Right atrium auricular region (tissue), 2 donors: ENCODE measurements at regions not wholly inside any gene's neighbourhood (a gene's known extent, or its start where the extent isn't known, plus 50 kb on each side); places are given as distances from the start of the nearest gene placed in this dataset.

Source experiments
- DNase-seq: peaks from one replicate; pipeline ENCODE4 v3.0.0-alpha.2; 2019; ENCODE audit warnings: low spot score
- H3K27ac ChIP-seq, 2 donors: fragments of 200-600 bp; sonication (generic); 1 replicate in 1 of 2; 2 replicates in 1 of 2; pipeline ENCODE4 v1.5.1; 2016 to 2019
- H3K27me3 ChIP-seq, 2 donors: fragments of 200-600 bp; sonication (generic); one replicate each; pipeline versions ENCODE4 v1.5.1 to v1.6.0; 2017 to 2019
- H3K36me3 ChIP-seq: fragments of 200-600 bp; sonication (generic); one replicate; pipeline ENCODE4 v1.5.1; 2016
- H3K4me1 ChIP-seq, 2 donors: fragments of 200-600 bp; sonication (generic); one replicate each; pipeline versions ENCODE4 v1.5.1 to v1.6.0; 2017 to 2019
- H3K4me3 ChIP-seq, 2 donors: fragments of 200-600 bp; sonication (generic); 1 replicate in 1 of 2; 2 replicates in 1 of 2; pipeline ENCODE4 v1.5.1; 2017 to 2019; ENCODE audit warnings: mild to moderate bottlenecking in 1 of 2, moderate library complexity in 1 of 2
- H3K9me3 ChIP-seq, 2 donors: fragments of 200-600 bp; sonication (generic); one replicate each; pipeline ENCODE4 v1.5.1; 2019
- CTCF ChIP-seq, 2 donors: fragments of 200-600 bp; sonication (generic); IDR thresholded peaks; one replicate each; pipeline ENCODE4 v1.5.1; 2019; ENCODE audit warnings: antibody characterized with exemption in 2 of 2

GRCh38 chr7:91685544-91685943 is 195.0 kb downstream of the MTERF1 start:
- Histone ChIP-seq H3K9me3 (peaks cover 6 to 21% of the 10 kb centered on the region in 2 donors), H3K27ac (no peak overlapping the region), H3K36me3 (no peaks in the 10 kb centered on the region), H3K4me3 (no peak overlapping the region), H3K27me3 (no peaks in the 10 kb centered on the region), H3K4me1 (no peaks in the 10 kb centered on the region)
- no peak for TF ChIP-seq CTCF (IDR thresholded peaks at IDR 0.05)
- no peak for DNase-seq

GRCh38 chr7:91690541-91691070 is 189.9 kb downstream of the MTERF1 start:
- no peak for DNase-seq
- Histone ChIP-seq H3K4me3 (no peak overlapping the region), H3K27ac (no peak overlapping the region), H3K27me3 (no peaks in the 10 kb centered on the region), H3K9me3 (no peaks in the 10 kb centered on the region), H3K36me3 (no peaks in the 10 kb centered on the region), H3K4me1 (no peaks in the 10 kb centered on the region)
- TF ChIP-seq CTCF (IDR thresholded peaks at IDR 0.05), result no peak

GRCh38 chr7:91691865-91692264 is 188.6 kb downstream of the MTERF1 start:
- no peak for DNase-seq
- no peak for TF ChIP-seq CTCF (IDR thresholded peaks at IDR 0.05)
- no peaks in the 10 kb centered on the region for H3K9me3 ChIP-seq
- H3K4me3 ChIP-seq, result no peak overlapping the region
- H3K27me3 ChIP-seq, result no peaks in the 10 kb centered on the region
- no peaks in the 10 kb centered on the region for H3K4me1 ChIP-seq
- H3K36me3 ChIP-seq, result no peaks in the 10 kb centered on the region
- H3K27ac ChIP-seq, result no peak overlapping the region

GRCh38 chr7:91692800-91693199 is 187.7 kb downstream of the MTERF1 start:
- no peak overlapping the region for H3K27ac ChIP-seq
- TF ChIP-seq CTCF (IDR thresholded peaks at IDR 0.05), result no peak
- no peaks in the 10 kb centered on the region for H3K36me3 ChIP-seq
- H3K4me3 ChIP-seq, result no peak overlapping the region
- H3K4me1 ChIP-seq, result no peaks in the 10 kb centered on the region
- no peak for DNase-seq
- no peaks in the 10 kb centered on the region for H3K27me3 ChIP-seq
- no peaks in the 10 kb centered on the region for H3K9me3 ChIP-seq

- Histone ChIP-seq H3K27me3 (no peaks in the 10 kb centered on the region), H3K9me3 (no peaks in the 10 kb centered on the region), H3K27ac (no peak overlapping the region), H3K36me3 (no peaks in the 10 kb centered on the region), H3K4me1 (no peaks in the 10 kb centered on the region), H3K4me3 (no peak overlapping the region)
- no peak for TF ChIP-seq CTCF (IDR thresholded peaks at IDR 0.05)
- DNase-seq, result no peak
Observed at GRCh38 chr7:91694351-91694841, 186.1 kb downstream of the MTERF1 start.

GRCh38 chr7:91710881-91711280 is 169.6 kb downstream of the MTERF1 start:
- Histone ChIP-seq H3K27ac (no peak overlapping the region), H3K27me3 (no peaks in the 10 kb centered on the region), H3K9me3 (peaks cover 0 to 18% of the 10 kb centered on the region in 2 donors)

More at GRCh38 chr7:91710881-91711280, 169.6 kb downstream of the MTERF1 start:
- H3K36me3 ChIP-seq, result no peaks in the 10 kb centered on the region
- no peak for DNase-seq
- H3K4me3 ChIP-seq, result no peak overlapping the region
- H3K4me1 ChIP-seq, result no peaks in the 10 kb centered on the region
- no peak for TF ChIP-seq CTCF (IDR thresholded peaks at IDR 0.05)
